ENCODE measurements at regions not wholly inside any gene's neighbourhood (a gene's known extent, or its start where the extent isn't known, plus 50 kb on each side); places are given as distances from the start of the nearest gene placed in this dataset.
"Not testable (repeated sequence)": the region's sequence is repeated elsewhere in the genome, so short reads cannot be mapped to it uniquely, and the experiment has no call there.

DNA sequence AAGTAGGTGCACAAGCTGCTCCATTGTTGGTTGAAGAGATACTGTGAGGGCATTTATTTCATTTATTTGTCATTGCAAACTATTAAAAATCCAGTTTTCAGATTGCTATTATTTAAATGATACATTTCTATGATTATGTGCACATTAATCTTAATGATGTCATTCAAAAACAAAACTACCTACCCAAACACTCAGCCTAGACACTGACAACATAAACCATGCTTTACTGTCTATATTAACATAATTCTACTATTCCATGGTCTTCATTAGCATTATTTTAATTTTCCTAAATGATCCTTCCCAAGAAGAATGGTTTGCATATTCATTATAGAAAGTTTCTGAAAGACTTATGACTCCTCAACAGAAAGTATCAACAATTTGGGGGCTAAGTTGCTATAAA, 813.0 kb upstream of the SLITRK5 start:
- no peak for DNase-seq (ENCODE audit: low read depth)

DNA sequence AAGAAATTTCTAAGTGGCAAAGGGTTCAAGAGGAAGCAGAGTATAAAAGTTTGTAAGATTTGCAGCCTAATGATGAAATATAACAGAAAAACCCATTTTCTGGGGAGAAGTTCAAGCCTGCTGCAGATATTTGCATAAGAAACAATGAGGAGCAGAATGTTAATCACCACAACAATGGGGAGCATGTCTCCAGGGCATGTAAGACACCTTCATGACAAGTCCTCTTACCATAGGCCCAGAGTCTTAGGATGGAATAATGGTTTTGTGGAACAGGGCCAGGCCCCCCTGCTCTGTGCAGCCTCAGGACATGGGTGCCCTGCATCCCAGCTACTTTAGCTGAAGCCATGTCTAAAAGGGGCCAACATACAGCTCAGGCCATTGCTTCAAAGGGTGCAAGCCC, 809.0 kb upstream of the SLITRK5 start:
- no peak for DNase-seq (ENCODE audit: low read depth)

DNA sequence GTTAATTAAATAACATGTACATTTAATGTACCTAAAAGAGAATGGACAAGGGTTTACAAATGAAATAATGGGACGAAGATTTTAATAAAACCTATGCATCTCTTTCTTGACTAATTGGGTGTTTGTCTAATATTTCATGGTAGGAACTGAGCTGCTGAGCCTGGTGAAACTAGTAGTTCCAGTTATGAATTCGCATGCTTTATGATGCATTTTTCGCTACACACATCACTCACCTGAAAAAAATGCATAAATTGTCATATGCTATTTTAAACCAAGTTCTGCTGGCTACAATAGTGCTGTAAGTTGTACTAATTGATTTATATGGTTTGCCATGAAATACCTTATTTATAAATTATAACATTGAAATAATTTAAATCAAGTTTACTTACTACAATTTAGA, 806.8 kb upstream of the SLITRK5 start:
- no peak for DNase-seq (ENCODE audit: low read depth)

DNA sequence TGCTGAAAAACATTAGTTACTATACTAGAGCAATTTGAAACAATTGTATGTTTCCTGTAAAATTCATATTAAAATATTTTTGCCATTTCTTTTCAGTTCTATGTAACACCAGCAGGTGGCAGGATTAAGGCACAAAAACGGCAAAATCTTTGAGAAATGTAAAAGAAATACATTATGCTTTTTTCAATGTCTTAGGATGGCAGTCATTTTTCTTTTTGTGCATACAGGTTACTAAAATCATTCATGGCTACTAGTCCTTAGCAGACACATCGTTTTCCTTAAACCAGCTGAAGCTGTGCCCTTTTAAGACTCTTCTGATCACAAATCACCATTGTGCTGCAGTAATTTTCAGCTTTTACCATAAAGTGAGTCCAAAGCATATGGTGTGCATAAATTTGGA, 800.7 kb upstream of the SLITRK5 start:
- DNase-seq (ENCODE audit: low read depth) = no peak

DNA sequence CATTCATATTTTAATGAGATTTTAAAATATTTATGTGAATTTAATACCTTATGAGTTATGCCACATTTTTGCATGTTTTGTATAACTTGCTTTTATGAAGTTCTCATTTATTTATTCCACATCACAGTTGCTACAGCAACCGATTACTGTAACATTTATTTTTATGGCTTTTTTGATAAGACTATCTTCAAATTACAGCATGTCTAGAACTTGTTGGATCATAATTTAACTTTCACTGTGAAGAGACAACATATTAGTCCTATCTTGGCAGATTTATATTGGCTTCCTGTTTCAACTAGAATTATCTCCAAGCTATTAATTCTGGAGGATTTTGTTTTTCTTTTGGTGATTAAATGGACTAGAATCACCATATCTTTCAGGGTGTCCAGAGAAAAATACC, 793.7 kb upstream of the SLITRK5 start:
- DNase-seq (ENCODE audit: low read depth) = no peak

DNA sequence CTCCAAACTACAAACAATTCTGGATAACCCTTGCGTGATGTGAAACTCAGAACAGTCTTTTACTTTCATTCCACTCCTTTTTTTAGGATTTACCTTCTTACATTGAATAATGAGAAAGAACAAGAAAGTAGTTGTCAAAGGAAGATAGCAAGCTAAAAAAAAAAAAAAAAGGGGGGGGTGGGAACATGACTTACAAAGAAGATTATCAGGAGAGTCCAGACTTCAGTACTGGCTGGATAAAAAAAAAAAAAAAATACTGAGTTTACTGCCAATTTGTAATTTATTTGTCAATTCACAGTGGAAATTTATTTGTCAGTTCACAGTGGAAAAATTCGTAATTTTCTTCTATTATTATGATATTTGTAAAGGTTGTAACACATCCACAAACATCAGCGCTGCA, 792.4 kb upstream of the SLITRK5 start:
- DNase-seq (ENCODE audit: low read depth) = no peak

DNA sequence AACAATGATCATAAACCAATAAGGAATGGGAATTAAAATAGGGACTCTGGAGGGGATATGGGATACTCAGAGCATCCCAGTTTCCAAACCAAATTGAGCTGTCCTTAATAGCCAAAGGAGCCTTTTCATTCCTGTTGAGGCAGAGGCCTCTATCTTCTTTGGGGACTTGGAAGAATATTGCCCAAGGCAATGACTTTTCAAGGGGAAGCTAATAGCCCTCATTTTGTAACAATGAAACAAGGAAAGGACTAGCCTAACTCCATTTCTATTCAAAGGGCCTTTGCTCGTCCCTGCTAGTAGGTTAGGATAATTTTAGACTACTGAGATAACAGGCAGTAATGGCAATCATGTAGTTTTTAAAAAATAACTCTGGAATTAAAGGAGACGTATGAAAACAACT, 789.8 kb upstream of the SLITRK5 start:
- DNase-seq (ENCODE audit: low read depth) = no peak

DNA sequence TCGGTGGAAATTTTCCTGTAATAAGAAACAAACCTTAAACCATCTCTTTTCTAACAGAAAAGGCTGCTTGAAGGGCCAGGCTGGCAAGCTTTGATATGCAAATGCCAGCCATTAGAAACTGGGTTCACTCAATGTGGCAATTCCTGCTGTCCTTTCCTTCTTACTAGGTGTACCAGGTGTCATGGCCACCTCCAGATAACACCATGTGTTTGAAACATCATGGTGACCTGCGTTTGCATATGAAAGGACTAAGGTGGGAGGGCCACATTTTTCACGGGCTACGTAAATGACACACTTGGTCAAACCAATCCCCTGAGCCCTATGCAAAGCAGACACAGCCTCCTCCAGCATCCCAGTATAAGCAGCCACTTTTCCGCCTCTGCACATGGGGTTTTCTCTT, 789.1 kb upstream of the SLITRK5 start:
- DNase-seq (ENCODE audit: low read depth) = no peak

DNA sequence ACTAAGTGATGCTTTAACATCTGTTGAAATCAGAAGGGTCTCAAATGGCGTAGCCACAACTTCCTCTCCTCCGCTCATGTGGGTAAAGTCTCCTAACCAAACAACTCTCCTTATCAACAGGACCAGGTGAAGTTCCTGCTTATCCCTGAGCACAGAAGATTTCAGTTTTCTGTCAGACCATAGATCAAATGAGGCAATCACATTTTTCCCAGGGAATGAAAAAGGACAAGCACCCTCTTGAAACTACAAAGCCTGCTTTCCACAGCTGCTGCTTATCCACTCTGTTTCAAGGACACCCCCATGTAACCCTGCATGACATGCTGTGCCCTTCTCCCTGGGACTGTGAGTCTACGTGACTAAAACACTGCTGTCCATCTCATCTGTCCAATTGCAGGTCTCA, 788.3 kb upstream of the SLITRK5 start:
- no peak for DNase-seq (ENCODE audit: low read depth)

DNA sequence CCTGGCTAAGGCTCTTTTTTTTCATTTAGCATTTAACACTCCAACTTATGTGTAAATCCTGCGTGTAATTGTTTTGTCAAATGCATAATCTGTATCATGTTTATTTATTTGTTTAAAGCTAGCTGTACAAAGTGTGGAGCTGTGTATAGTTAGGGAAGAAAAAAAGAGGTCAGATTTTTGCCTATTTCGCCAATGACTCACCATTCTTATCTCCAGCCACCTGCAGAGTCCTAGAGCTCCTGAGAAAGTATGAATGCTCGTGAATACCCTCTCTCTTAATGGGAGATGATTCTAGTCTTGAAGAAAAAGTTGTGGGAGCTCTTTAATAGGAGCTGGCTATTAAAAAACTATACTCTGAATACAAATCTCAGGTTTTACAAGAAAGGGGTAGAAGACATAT, 778.8 kb upstream of the SLITRK5 start:
- no peak for DNase-seq (ENCODE audit: low read depth)

DNA sequence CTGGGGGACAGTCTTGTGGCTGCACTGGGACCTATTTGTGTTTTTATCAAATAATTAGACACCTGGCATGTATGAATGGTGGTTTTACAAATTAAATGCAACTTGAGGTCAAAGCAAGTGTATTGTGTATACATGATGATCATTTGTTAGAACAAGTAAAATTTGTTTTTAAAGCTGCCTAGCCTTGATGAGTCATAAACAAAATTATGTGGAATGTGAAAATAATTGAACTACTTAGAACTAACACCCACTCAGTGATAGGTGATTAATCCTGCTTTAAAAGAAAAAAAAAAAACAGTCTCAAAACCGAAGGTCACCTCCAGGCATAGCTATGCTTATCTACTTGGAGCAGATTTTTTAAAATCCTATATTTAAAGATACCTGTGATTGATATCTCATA, 770.3 kb upstream of the SLITRK5 start:
- no peak for DNase-seq (ENCODE audit: low read depth)

DNA sequence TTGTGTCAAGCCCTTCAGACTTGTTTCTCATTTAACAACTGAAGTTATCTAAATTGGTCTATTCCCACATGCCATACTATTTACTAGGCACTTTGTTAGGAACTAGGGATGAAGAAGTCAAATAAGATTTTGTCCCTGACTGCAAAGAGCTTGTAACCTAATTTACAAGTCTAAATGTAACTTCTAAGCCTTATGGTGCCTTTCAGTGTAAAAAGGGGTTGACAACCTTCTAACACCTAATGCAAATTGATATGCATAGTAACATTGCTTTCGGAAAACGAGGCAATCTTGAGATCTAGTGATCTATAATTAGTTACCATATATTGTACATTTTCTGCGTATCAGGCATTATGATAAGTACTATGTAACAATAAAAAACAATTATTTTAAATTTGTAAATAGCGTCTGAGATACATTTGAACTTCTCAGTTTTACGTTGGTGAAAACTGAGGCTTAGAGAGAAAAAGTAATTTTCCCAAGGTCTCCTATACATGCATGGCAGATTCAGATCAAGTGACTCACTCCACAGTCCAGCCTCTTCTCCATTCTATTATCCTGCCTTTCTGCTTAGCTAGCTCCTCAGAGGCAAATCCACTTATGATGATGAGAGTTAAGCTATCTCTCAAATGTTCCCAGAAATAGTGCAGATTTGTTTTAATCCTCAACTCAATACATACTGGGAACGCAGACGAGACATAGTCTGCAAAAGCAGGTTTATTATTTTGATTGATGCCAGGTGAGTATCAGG, 764.9 kb upstream of the SLITRK5 start:
- no peak for DNase-seq (ENCODE audit: low read depth)

DNA sequence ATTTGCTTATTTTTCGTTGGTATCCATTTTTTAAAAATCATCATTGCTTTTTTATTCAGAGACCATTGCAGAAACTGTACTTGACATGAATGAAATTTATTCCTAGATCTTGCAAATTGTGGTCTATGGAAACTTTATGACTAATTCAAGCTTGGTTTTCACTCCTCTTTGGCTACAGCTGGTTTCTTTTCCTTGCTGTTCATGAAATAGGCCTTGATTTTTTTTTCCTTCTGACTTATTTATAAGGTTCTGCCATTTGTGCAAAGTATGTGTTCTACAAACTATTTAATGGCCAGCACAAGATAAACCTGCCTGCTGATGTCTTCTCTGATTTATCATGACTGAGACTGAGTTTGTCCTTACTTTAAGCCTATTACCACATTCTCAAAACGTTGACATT, 764.0 kb upstream of the SLITRK5 start:
- DNase-seq (ENCODE audit: low read depth) = no peak

DNA sequence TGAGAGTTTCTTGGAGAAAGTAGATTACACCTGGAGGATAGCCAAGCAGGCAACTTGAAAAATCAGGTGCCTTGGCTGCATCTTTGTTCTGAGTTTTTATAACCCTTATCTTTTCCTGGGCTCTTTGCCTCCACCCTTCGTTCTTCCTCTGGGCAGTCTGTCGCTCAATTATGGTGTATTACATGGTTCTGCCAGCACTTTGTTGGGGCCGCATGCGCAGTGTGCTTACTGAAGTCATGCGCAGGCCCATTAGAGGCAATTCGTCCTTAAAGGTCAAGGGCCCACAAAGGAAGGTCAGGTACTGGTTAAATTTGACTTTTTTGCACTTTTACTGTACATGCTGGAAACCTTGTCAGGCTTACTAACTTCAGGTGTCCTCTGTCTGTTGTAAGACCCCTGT, 761.9 kb upstream of the SLITRK5 start:
- no peak for DNase-seq (ENCODE audit: low read depth)

DNA sequence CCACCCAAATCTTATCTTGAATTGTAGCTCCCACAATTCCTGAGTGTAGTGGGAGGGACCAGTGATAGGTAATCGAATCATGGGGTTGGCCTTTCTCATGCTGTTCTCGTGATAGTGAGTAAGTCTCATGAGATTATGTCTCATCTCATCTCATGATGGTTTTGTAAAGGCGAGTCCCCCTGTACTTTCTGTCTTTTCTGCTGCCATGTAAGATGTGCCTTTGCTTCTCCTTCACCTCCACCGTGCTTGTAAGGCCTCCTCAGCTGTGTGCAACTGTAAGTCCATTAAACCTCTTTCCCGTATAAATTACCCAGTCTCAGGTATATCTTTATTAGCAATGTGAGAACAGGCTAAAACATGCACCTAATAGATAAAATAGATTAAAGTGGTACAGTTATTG, 756.4 kb upstream of the SLITRK5 start:
- DNase-seq (ENCODE audit: low read depth) = no peak

DNA sequence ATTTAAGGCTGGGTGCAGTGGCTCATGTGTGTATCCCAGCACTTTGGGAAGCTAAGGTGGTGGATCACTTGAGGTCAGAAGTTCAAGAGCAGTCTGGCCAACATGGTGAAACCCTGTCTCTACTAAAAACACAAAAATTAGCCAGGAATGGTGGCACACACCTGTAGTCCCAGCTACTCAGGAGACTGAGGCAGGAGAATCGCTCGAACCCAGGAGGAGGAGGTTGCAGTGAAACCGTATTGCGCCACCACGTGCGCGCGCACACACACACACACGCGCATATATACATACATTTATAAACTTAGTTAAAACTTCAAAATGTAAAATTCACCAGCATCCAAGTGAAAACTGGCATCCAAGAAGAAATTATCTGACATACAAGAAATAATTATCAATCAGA, 753.7 kb upstream of the SLITRK5 start:
- not testable (repeated sequence) for DNase-seq (ENCODE audit: low read depth)

DNA sequence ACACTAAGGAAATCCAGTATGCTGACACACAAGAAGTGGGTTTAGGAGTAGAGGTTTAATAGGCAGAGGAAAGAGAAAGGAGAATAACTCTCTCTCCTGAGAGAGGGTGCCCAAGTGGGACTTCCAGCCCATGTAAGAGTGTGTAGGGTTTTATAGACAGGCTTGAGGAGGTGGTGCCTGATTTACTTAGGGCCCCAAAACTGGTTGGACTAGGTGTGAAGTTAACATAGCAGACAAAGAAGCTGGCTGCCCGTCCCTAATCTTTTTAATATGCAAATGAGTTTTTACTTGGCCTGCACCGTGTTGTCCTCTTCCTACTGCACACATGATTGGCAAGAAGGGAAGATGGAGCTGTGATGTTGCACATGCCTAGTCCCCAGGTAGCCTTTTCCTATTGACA, 752.5 kb upstream of the SLITRK5 start:
- DNase-seq (ENCODE audit: low read depth) = no peak

DNA sequence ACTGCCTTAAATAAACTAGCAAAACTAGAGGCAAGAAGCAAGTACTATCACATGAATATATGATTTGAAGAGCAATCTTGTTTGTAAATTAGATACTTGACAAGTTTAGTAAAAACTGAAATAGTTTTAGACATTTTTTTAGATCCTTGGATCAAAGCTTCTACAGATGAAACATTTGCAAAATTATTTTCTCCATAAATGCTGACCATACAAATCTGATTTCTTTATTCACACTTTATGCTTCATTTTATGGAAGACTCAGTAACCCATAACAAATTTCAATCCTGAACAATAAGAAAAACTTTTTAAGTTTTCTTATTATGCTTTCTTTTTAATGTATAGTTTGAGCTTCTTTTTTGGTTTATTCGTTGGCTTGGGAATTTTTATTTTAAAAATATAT, 750.2 kb upstream of the SLITRK5 start:
- DNase-seq (ENCODE audit: low read depth) = no peak

DNA sequence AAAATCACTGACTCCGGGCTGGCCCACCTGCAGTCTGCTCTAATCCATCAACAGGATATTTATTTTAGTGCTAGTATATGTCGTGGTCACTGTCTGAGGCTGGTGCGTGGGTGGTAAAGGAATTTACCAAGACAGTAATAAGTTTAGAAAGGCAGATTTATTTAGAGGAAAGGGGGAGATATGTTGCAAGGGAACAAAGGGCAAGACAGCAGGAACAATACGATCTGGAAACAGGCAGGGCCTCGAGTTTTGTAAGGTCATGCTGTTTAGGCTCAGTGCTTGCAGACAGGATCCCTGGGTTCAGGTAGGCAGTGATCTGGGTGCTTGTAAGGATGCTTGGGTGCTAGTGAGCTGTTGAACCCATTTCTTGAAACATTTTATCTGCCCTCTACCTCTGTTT, 748.2 kb upstream of the SLITRK5 start:
- DNase-seq (ENCODE audit: low read depth) = no peak

DNA sequence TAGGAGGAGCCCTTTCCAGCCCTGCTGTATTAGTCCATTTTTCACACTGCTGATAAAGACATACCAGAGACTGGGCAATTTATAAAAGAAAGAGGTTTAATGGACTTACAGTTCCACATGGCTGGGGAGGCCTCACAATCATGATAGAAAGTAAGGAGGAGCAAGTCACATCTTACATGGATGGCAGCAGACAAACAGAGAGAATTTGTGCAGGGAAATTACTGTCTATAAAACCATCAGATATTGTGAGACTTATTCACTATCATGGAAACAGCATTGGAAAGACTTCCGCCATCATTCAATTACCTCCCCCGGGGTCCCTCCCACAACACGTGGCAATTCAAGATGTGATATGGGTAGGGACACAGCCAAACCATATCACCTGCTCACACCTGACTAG, 744.3 kb upstream of the SLITRK5 start:
- DNase-seq (ENCODE audit: low read depth) = not testable (repeated sequence)

DNA sequence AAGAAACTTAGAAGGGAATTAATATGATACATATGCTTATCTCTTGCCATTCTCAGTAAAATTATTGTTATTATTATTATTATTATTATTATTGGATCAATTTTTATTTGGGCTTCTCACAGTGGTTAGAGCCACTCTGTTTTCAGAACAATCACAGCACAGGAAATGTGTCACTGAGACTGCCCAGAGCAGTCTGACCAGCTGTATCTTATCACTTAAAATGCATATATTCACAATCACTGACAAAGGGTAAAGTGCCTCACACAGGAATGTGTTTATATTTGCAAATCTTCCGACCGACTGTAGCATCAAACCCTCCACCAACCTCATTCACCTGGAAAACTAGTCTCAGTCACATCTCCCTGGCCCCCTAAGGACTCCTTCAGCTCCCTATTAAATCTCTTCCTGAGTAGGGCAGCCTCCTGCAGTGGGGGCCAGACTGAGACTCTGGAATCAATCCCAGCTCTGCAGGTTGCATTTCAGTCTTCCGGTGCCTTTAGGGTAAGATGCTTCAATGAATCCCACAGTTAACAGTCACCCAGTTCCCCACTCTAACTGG, 738.3 kb upstream of the SLITRK5 start:
- no peak for DNase-seq (ENCODE audit: low read depth)

DNA sequence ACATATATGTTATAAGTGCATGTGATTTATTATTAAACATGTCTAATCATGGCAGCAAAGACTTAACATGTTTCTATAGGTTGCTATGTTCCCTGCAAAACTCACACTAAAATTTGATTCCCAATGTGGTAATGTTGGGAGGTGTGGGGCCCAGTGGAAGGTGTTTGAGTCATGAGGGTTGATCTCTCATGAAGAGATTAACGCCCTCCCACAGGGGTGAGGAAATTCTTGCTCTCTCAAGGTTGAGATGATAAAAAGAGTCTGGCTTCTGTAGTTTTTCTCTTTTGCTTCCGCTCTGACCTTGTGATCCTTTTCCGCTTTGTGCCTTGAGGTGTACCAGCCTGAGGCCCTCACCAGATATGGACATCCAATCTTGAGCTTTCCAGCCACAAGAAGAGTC, 737.5 kb upstream of the SLITRK5 start:
- DNase-seq (ENCODE audit: low read depth) = no peak

DNA sequence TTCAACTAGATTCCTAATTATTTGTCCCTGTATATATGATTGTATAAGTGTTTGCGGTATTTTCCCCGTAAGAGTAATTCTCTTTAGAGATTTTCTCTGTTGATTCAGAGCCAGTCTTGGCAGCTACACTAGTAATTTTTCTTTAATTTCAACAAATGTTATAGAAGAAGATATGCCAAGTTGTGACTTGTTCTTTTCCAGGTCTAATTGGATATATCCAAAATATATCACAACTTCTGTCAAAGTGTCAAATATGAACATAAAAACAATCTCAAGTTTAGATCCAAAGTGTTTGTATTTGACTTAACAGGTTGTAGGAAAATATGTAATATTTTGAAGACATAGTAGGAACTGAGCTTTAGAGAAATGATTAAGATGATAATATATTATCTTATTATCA, 733.9 kb upstream of the SLITRK5 start:
- no peak for DNase-seq (ENCODE audit: low read depth)

DNA sequence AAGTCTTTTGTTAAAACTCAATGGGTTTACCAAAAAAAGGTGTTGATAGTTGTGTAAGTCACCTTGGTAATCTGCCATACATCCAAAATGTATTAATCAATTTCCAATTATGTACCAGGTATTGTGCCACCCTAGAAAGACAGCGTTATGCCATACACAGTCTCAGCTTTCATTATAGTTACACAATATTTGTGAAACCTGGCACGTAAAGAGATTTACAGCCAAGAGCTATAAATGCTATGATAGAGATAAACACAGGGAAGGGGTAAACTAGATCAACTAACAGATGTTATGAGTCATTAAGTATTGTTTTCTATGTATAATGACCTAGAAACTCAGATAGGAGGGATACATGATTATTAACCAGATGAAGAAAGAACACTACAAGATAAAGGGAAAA, 725.6 kb upstream of the SLITRK5 start:
- no peak for DNase-seq (ENCODE audit: low read depth)

All from HS-5 (cell line).